ENCODE measurements at regions not wholly inside any gene's neighbourhood (a gene's known extent, or its start where the extent isn't known, plus 50 kb on each side); places are given as distances from the start of the nearest gene placed in this dataset.

DNA sequence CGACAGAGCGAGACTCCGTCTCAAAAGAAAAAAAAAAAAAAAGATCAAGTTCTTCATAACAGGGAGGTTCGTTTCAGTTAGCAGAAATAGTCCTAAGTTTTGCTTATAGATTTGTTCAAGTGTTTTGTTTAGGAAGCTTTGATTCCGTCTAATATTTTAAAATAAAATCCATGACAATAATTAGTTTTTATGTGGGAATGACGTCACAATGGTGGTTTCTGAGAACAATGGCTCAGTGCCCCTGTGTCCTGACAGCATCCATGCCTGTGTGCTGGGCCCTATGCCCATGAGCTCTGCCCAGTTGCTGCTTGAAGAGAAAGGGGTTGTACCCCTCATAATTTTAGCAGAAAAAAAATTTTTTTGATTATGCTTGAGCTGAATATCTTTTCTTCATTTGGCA, 134.0 kb downstream of the SST start:
- Histone ChIP-seq H3F3A (ENCODE audit: low read depth) (no peaks in the 10 kb centered on the region), H2AFZ (ENCODE audit: low read length) (no peak overlapping the region), H3K27me3 (ENCODE audit: insufficient read depth, low read length, poor library complexity, severe bottlenecking) (no peaks in the 10 kb centered on the region), H3K9ac (ENCODE audit: low read depth, low read length, poor library complexity, severe bottlenecking) (no peak overlapping the region), H3K4me2 (ENCODE audit: low read depth, low read length, poor library complexity, severe bottlenecking) (no peak overlapping the region), H3K36me3 (ENCODE audit: insufficient read depth, low read length) (no peaks in the 10 kb centered on the region), H4K20me1 (ENCODE audit: insufficient read depth, low read length, poor library complexity, severe bottlenecking) (no peaks in the 10 kb centered on the region), H3K4me3 (ENCODE audit: low read length, poor library complexity, severe bottlenecking) (no peak overlapping the region), H3K9me2 (replicated peaks; ENCODE audit: low read depth, low read length) (no peaks in the 10 kb centered on the region), H3K9me3 (ENCODE audit: insufficient read depth, low read depth, low read length) (no peaks in the 10 kb centered on the region), H3K4me1 (ENCODE audit: insufficient read depth, low read length, poor library complexity, severe bottlenecking) (no peaks in the 10 kb centered on the region), H3K79me2 (ENCODE audit: insufficient read depth, low read length) (no peaks in the 10 kb centered on the region)
- TF ChIP-seq, protein P1, sequence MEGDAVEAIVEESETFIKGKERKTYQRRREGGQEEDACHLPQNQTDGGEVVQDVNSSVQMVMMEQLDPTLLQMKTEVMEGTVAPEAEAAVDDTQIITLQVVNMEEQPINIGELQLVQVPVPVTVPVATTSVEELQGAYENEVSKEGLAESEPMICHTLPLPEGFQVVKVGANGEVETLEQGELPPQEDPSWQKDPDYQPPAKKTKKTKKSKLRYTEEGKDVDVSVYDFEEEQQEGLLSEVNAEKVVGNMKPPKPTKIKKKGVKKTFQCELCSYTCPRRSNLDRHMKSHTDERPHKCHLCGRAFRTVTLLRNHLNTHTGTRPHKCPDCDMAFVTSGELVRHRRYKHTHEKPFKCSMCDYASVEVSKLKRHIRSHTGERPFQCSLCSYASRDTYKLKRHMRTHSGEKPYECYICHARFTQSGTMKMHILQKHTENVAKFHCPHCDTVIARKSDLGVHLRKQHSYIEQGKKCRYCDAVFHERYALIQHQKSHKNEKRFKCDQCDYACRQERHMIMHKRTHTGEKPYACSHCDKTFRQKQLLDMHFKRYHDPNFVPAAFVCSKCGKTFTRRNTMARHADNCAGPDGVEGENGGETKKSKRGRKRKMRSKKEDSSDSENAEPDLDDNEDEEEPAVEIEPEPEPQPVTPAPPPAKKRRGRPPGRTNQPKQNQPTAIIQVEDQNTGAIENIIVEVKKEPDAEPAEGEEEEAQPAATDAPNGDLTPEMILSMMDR (conservative IDR thresholded peaks at IDR 0.05; ENCODE audit: low read length) = no peak
- TF ChIP-seq EZH2phosphoT487 (IDR thresholded peaks at IDR 0.05; ENCODE audit: borderline replicate concordance) = no peak

DNA sequence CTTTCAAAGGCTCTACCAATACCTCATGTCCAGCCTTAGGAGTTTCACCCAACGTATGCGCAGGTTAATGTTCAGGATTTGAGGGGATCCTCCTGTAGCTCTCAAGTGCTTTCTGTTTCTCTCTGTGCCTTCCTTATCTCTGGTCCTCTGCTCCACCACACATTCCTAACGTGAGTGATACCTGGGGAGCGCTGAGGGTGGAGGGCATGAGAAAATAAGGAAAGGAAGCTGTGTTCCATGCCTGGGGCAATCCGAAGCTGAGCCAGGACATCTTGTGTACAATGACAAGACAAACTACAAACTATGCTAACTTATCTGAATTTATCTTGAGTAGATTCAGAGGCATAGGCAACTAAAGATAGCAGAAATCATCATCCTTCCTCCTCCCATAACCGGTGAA, 136.4 kb downstream of the SST start:
- Histone ChIP-seq H2AFZ (ENCODE audit: low read length) (no peak overlapping the region), H3F3A (ENCODE audit: low read depth) (no peaks in the 10 kb centered on the region), H3K4me2 (ENCODE audit: low read depth, low read length, poor library complexity, severe bottlenecking) (no peak overlapping the region), H3K4me1 (ENCODE audit: insufficient read depth, low read length, poor library complexity, severe bottlenecking) (no peaks in the 10 kb centered on the region), H3K9ac (ENCODE audit: low read depth, low read length, poor library complexity, severe bottlenecking) (no peak overlapping the region), H3K79me2 (ENCODE audit: insufficient read depth, low read length) (no peaks in the 10 kb centered on the region), H3K36me3 (ENCODE audit: insufficient read depth, low read length) (no peaks in the 10 kb centered on the region), H3K27me3 (ENCODE audit: insufficient read depth, low read length, poor library complexity, severe bottlenecking) (no peaks in the 10 kb centered on the region), H3K9me3 (ENCODE audit: insufficient read depth, low read depth, low read length) (no peaks in the 10 kb centered on the region), H3K9me2 (replicated peaks; ENCODE audit: low read depth, low read length) (no peaks in the 10 kb centered on the region), H3K4me3 (ENCODE audit: low read length, poor library complexity, severe bottlenecking) (no peak overlapping the region), H4K20me1 (ENCODE audit: insufficient read depth, low read length, poor library complexity, severe bottlenecking) (no peaks in the 10 kb centered on the region)
- TF ChIP-seq, protein P1 (conservative IDR thresholded peaks at IDR 0.05; ENCODE audit: low read length) = no peak
- no peak for TF ChIP-seq EZH2phosphoT487 (IDR thresholded peaks at IDR 0.05; ENCODE audit: borderline replicate concordance)

DNA sequence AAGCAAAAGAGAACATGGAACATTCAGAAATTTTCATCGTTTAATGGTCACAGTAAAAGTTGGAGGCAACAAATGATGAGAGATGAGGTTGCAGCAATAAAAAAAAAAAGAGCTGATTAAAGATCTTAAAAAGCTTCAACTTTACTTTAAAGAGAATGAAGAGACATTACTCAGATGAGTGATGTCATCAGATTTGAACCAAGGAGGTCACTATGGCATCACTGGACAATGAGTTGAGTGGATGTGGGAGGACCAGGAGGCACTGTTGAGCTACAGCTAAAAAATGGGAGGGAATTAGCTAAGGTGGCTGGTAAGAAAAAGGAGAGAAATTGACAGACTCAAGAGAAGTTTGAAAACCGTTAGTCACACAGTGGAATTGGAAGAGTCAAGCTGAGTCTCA, 138.4 kb downstream of the SST start:
- Histone ChIP-seq H3K79me2 (ENCODE audit: insufficient read depth, low read length) (no peaks in the 10 kb centered on the region), H3K9ac (ENCODE audit: low read depth, low read length, poor library complexity, severe bottlenecking) (no peak overlapping the region), H3K36me3 (ENCODE audit: insufficient read depth, low read length) (no peaks in the 10 kb centered on the region), H2AFZ (ENCODE audit: low read length) (no peak overlapping the region), H3K4me3 (ENCODE audit: low read length, poor library complexity, severe bottlenecking) (no peak overlapping the region), H3K4me2 (ENCODE audit: low read depth, low read length, poor library complexity, severe bottlenecking) (no peak overlapping the region), H3F3A (ENCODE audit: low read depth) (no peaks in the 10 kb centered on the region), H3K4me1 (ENCODE audit: insufficient read depth, low read length, poor library complexity, severe bottlenecking) (no peaks in the 10 kb centered on the region), H3K9me3 (ENCODE audit: insufficient read depth, low read depth, low read length) (no peaks in the 10 kb centered on the region), H3K27me3 (ENCODE audit: insufficient read depth, low read length, poor library complexity, severe bottlenecking) (no peaks in the 10 kb centered on the region), H3K9me2 (replicated peaks; ENCODE audit: low read depth, low read length) (no peaks in the 10 kb centered on the region), H4K20me1 (ENCODE audit: insufficient read depth, low read length, poor library complexity, severe bottlenecking) (no peaks in the 10 kb centered on the region)
- TF ChIP-seq, protein P1 (conservative IDR thresholded peaks at IDR 0.05; ENCODE audit: low read length) = no peak
- no peak for TF ChIP-seq EZH2phosphoT487 (IDR thresholded peaks at IDR 0.05; ENCODE audit: borderline replicate concordance)

Measured in Loucy (cell line).